GM21723 (cell line): ENCODE measurements at regions not wholly inside any gene's neighbourhood (a gene's known extent, or its start where the extent isn't known, plus 50 kb on each side); places are given as distances from the start of the nearest gene placed in this dataset.
"Not testable (repeated sequence)": the region's sequence is repeated elsewhere in the genome, so short reads cannot be mapped to it uniquely, and the experiment has no call there.

ENCODE experiments used
- ATAC-seq: cut with Tn5 transposase; IDR thresholded peaks from one replicate; pipeline ENCODE4 v1.9.1; 2021; ENCODE audit warnings: mild to moderate bottlenecking, moderate library complexity; ENCODE audit not compliant: unreplicated experiment

GRCh38 chr4:23117826-23118225, 425.1 kb downstream of the GBA3 start:
- no peak for ATAC-seq

DNA sequence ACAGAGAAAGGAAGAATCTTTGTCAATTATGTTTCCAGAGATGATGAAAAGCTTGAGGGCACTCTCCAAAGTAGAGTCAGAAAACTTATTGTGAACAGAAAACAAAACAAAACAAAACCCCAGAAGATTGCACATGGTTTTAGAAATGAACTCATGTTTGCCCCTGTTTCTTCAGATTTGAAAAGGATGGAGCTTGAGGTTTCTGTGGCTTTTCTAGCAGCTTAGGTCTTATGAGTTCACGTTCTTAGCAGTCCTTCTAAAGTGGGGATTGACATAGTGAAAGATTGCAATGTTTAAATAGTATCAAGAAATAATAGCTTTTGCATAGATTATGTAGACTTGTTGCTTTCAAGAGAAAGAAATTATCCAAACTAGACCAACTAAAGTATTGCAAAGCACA, 421.8 kb downstream of the GBA3 start:
- ATAC-seq, result no peak

- no peak for ATAC-seq
These were observed 420.4 kb downstream of the GBA3 start for GRCh38 chr4:23113104-23113503.

DNA sequence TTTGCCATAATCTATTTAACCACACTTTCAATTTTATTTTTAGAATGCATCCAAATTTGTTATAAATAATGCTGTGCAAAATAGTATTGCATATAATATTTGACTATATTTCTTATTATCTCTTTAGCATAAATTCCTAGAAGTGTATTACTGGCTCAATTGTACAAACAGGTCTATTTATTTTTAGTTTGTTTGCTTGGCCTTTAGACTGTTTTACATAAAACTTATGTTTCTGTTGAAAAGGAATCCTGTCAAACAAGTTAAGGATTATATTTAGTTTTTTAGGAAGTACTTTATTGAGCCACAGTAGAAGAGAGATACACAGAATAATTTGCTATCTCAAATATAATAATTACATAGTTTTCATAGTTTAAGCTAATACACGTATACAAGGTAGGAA, 413.8 kb downstream of the GBA3 start:
- ATAC-seq, result no peak

GRCh38 chr4:23105759-23106370, 413.1 kb downstream of the GBA3 start:
- ATAC-seq, result no peak

DNA sequence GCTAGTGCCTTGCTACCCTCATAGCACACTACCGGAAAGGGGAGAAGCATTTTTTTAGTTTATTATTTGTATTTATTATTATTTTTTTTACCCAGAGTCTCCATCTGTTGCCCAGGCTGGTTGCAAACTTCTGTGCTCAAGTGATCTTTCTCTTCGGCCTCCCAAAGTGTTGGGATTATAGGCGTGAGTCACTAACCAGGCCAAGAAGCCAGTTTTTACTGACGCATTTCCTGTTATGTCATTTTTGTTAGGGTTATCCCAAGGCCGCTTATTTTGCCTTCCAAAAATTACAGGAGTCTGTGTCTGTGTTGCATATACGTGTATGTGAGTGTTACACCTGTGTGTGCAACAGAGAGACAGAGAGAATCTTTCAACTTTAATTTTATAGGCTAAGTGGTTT, 404.5 kb downstream of the GBA3 start:
- ATAC-seq, result no peak

GRCh38 chr4:23091711-23092110, 399.0 kb downstream of the GBA3 start:
- no peak for ATAC-seq

DNA sequence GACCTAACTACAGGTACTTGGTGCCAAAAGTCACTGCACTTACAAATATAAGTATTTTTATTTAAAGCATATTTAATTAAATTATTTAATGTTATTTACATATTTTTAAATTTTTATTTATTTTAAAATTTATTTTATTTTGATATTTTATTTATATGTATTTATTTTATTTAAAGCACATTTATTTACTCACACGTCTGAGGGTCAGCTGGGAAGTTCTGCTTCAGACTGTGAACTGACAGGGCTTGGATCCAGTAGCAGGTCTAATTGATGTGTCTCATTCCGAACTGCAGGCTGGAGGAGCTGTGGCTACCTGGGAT, 392.5 kb downstream of the GBA3 start:
- no peak for ATAC-seq

DNA sequence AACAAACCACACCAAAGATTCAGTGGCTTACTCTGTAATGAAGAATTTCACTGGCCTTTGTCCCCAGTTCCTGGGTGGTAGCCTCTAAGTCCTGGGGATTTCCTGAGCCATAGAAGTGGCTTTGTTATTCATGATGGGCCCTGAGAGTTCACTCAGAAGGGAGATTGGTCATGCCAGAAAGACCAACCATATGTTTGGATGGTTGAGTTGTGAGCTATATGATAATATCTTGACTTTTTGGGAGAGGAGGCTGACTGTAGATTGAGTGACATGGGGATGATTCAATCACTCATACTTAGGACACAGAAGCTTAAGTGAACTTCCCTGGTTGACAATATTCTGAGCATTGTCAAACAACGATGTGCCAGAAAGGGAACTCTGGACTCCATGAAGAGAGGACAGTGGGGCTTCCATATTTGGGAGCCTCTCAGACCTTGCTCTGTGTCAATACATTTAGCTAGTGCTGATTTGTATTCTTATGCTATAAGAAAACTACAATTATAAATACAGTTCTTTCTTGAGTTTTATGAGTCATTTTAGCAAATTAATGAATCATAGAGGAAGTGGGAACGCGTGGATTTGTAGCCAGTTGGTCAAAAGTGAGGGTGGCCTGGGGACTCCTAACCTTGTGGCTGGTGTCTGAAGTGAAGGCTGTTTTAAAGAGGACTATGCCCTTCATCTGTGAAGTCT, 392.0 kb downstream of the GBA3 start:
- no peak for ATAC-seq

GRCh38 chr4:23083391-23083790, 390.7 kb downstream of the GBA3 start:
- no peak for ATAC-seq

- ATAC-seq, result not testable (repeated sequence)
These were observed 387.4 kb downstream of the GBA3 start for GRCh38 chr4:23080171-23080570.

DNA sequence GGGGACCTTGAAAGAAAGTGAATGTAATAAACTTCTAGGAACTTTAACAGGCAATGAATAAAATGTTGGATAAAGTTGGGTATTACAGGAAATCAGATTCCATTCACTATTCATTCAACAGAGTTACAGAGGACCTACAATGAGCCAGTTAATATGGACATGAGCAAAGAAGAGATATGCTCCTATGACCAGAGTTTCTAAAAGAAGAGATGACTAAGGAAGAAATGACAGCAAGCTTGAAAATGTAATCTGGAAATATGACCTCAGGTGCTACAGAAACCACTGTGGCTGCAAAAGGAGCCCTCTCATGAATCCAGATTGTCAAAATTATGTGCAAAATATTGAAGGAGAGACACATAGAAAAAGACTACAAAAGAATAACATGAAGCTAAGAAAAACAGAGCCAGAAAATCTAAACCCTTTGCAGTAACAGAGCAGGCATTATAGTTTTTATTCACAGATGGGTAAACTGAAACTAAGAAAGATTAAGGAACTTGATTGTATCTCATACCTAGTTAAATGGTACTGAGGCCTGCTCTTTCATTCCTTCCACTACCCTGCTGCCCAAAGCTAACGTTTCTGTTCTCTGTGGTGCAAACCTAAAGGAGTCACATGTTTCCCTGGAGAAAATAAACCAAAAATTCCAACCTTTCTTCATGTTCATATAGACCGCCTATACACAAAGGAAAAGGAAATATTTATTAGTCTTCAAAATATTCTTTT, 378.3 kb downstream of the GBA3 start:
- no peak for ATAC-seq

GRCh38 chr4:23068756-23069155, 376.0 kb downstream of the GBA3 start:
- no peak for ATAC-seq

DNA sequence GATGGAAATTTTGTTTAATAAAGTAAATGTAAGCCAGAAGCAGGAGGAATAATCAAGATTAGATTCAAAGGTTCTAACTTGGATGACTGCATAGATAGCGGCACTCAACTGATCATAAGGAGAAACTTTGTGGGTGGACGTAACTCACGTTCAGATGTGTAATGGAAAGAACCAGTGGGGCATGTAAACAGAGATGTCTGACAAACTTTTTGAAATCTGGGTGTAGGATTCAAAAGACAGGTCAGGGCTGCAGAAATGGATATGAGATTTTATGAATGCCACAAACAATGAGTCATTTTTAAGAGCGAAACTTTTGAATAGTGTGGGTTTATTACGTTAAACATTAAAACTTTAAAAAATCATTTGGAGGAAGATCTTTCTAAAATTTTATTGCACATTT, 375.6 kb downstream of the GBA3 start:
- no peak for ATAC-seq

GRCh38 chr4:23062188-23062587, 369.5 kb downstream of the GBA3 start:
- ATAC-seq, result no peak

DNA sequence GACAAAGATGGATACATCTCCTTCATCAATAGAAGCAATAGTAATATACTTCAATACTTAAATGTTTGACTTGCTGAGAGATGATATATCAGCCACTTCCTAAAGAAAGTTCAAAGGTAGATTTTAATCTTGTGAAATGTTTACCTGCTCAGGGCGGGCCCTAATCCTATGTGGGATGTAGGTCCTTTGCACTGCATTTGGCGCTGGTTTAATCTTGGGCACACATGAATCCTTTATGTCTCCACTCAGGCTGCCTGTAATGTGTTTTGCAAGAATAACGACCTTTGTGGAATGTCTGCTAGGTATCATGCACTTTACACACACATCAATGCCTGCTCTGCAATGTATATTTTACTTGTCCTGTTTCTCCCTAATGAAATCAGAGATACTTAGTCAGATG, 368.7 kb downstream of the GBA3 start:
- ATAC-seq, result no peak

GRCh38 chr4:23060776-23061175, 368.0 kb downstream of the GBA3 start:
- ATAC-seq, result no peak

DNA sequence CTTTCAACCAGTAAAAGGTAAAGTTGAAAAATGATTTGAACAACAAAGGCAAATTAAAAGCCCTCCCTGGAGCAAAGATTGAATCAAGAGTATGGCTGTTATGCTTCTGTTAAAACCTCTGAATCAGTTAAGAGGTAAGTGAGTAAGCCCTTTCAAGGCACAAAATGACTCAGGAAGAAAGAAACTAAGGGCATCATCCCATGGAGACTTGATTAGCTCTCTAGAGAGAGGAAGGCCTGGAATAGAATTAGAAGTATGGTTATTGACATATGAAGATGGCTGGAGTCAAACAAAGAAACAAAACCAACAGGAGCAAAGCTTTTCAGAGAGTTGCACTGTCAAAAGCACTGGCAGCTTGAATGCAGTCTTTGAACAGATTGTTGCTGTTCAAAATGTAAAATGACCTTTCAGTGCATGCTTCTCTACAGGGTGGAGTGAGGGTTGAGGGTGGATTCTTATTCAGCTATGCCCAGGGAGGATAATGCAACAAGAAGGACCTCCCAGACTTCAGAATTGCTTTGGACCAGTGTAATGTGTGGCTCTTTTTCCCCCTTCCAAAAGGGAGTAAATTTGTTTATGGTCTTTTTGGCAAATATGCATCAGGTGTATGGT, 365.5 kb downstream of the GBA3 start:
- ATAC-seq, result no peak

- no peak for ATAC-seq
These were observed 348.8 kb downstream of the GBA3 start for GRCh38 chr4:23041501-23041900.

DNA sequence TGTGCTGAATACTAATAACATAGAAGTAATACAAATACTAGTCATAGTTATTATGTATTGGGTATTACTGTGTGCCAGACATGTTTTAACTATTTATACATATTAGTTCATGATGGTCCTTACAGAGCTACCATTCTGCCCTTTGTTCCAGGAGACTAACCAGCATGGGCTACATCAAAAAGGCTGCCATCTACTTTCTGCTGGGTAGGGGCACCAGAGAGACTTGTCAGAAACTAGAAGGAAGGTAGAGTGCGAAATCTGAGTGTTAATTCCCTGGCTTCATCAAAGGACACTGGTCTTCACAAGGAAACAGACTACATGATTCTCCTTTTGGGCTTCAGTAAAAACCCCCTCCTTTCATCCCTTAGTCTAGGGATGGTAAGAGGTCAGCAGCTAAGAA, 347.8 kb downstream of the GBA3 start:
- ATAC-seq, result no peak

GRCh38 chr4:23039818-23040217, 347.1 kb downstream of the GBA3 start:
- no peak for ATAC-seq
